ENCODE measurements at regions not wholly inside any gene's neighbourhood (a gene's known extent, or its start where the extent isn't known, plus 50 kb on each side); places are given as distances from the start of the nearest gene placed in this dataset.

GRCh38 chrX:118167361-118167760, 50.8 kb upstream of the KLHL13 start:
- H3K27me3 ChIP-seq, result no peaks in the 10 kb centered on the region
- no peak for TF ChIP-seq POLR2A (IDR thresholded peaks at IDR 0.05)
- TF ChIP-seq, protein P1, sequence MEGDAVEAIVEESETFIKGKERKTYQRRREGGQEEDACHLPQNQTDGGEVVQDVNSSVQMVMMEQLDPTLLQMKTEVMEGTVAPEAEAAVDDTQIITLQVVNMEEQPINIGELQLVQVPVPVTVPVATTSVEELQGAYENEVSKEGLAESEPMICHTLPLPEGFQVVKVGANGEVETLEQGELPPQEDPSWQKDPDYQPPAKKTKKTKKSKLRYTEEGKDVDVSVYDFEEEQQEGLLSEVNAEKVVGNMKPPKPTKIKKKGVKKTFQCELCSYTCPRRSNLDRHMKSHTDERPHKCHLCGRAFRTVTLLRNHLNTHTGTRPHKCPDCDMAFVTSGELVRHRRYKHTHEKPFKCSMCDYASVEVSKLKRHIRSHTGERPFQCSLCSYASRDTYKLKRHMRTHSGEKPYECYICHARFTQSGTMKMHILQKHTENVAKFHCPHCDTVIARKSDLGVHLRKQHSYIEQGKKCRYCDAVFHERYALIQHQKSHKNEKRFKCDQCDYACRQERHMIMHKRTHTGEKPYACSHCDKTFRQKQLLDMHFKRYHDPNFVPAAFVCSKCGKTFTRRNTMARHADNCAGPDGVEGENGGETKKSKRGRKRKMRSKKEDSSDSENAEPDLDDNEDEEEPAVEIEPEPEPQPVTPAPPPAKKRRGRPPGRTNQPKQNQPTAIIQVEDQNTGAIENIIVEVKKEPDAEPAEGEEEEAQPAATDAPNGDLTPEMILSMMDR (IDR thresholded peaks at IDR 0.05), result no peak
- ATAC-seq, result no peak
- WGBS (ENCODE audit: insufficient coverage, low coverage, low lambda C conversion rate, missing lambda C conversion rate), result 73% methylated on average over 1 of the region's 1 CpG
- H3K36me3 ChIP-seq, result no peaks in the 10 kb centered on the region
- no peak for DNase-seq
- H3K27ac ChIP-seq, result no peak overlapping the region
- H3K4me1 ChIP-seq, result no peaks in the 10 kb centered on the region
- intact Hi-C loops (cut with DNase I), result no loop called here
- H3K4me3 ChIP-seq, result no peak overlapping the region
- no peaks in the 10 kb centered on the region for H3K9me3 ChIP-seq

GRCh38 chrX:118171356-118171755, 54.7 kb upstream of the KLHL13 start:
- Histone ChIP-seq H3K27me3 (no peaks in the 10 kb centered on the region), H3K27ac (no peak overlapping the region), H3K4me3 (no peak overlapping the region), H3K4me1 (no peaks in the 10 kb centered on the region), H3K9me3 (no peaks in the 10 kb centered on the region), H3K36me3 (no peaks in the 10 kb centered on the region)
- ATAC-seq, result peak in 2 of 4 donors; percentile 28 to 37
- DNase-seq, result no peak
- intact Hi-C loops (cut with DNase I), result no loop called here
- TF ChIP-seq, protein P1 (IDR thresholded peaks at IDR 0.05), result no peak
- no peak for TF ChIP-seq POLR2A (IDR thresholded peaks at IDR 0.05)

DNA sequence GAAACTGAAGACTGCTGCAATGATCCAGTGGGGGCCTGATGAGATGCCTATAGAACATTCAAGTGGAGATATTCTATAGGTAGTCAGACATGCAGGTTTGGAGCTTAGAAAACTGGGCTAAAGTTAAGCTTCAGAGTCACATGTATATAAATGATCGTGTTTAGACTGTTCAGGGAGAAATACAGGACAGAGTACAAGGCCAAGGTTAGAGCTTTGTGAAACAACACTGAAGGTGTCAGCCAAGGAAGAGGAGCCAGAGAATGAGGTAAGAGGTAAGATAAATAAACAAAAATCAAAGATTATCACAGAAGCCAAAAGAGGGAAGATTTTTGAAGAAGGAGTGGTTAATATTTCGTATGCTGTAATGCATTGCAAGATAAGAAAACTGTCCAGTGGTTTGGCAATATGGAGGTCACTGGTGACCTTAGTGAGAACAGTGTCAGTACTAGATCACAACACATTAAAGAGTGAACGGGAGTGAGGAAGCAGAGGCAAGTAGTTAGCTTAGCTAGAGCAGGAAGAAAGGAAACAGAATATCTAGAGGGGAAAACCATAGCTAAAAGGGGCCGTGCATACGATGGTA, 58.0 kb upstream of the KLHL13 start:
- Histone ChIP-seq H3K27ac (peak overlapping the region in 1 of 3 donors; percentile 35), H3K27me3 (no peaks in the 10 kb centered on the region), H3K9me3 (no peaks in the 10 kb centered on the region), H3K4me3 (no peak overlapping the region), H3K36me3 (no peaks in the 10 kb centered on the region), H3K4me1 (no peaks in the 10 kb centered on the region)
- peak; percentile 63 to 73 (median 67) for ATAC-seq
- TF ChIP-seq, protein P1 (IDR thresholded peaks at IDR 0.05), result no peak
- TF ChIP-seq POLR2A (IDR thresholded peaks at IDR 0.05), result no peak
- WGBS (ENCODE audit: insufficient coverage, low coverage, low lambda C conversion rate, missing lambda C conversion rate), result 43% methylated on average over 5 of the region's 5 CpGs
- intact Hi-C loops (cut with DNase I), result no loop called here
- DNase-seq, result no peak

DNA sequence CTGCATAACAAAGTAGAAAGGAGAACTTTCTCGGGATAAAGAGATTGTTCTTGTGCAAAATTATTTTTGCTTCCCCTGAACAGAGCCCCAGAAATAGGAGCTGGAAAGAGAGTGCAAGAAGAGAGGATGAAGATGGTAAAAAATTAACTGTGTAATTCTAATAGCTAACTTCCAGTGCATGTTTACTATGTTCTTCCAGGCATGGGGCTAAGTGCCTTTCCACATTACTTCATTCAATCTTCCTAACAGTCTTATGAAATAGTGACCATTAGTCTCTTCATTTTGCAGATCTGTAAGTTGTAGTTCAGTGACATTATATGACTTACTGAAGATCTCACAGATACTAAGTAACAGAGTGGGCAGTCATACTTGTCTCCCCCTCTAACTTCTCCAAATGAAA, 61.1 kb upstream of the KLHL13 start:
- ATAC-seq, result peak in 2 of 4 donors; percentile 21 to 58
- no peak overlapping the region for H3K27ac ChIP-seq

More for the DNA sequence above, 61.1 kb upstream of the KLHL13 start:
- H3K9me3 ChIP-seq, result no peaks in the 10 kb centered on the region
- TF ChIP-seq, protein P1 (IDR thresholded peaks at IDR 0.05), result no peak
- no peak for TF ChIP-seq POLR2A (IDR thresholded peaks at IDR 0.05)
- H3K27me3 ChIP-seq, result no peaks in the 10 kb centered on the region
- 56% methylated on average over 1 of the region's 1 CpG for WGBS (ENCODE audit: insufficient coverage, low coverage, low lambda C conversion rate, missing lambda C conversion rate)
- no peaks in the 10 kb centered on the region for H3K4me1 ChIP-seq
- no peak for DNase-seq
- no peaks in the 10 kb centered on the region for H3K36me3 ChIP-seq
- no peak overlapping the region for H3K4me3 ChIP-seq
- intact Hi-C loops (cut with DNase I), result no loop called here

Data from right lobe of liver (tissue), 6 donors.